HepG2 (cell line): ENCODE measurements at regions not wholly inside any gene's neighbourhood (a gene's known extent, or its start where the extent isn't known, plus 50 kb on each side); places are given as distances from the start of the nearest gene placed in this dataset.

Experiments
- CEBPZ ChIP-seq: IDR thresholded peaks from 2 replicates; pipeline ENCODE4 v1.6.1; 2012; ENCODE audit warnings: low read length, improper control_type of control experiment
- CTCF ChIP-seq: sonication (generic); formaldehyde crosslinking; IDR thresholded peaks from 2 replicates; pipeline ENCODE4 v1.5.0; 2020; ENCODE audit warnings: mild to moderate bottlenecking, missing genetic modification reagents, moderate library complexity
- HNF4A ChIP-seq: sonication (generic); formaldehyde crosslinking; IDR thresholded peaks from 2 replicates; pipeline ENCODE4 v1.4.0; 2020; ENCODE audit warnings: missing genetic modification reagents
- KLF11 ChIP-seq: IDR thresholded peaks from 2 replicates; pipeline ENCODE4 v1.6.1; 2016; ENCODE audit warnings: missing compliant biosample characterization
- KLF15 ChIP-seq: sonication (generic); formaldehyde crosslinking; IDR thresholded peaks from 2 replicates; pipeline ENCODE4 v1.8.1; 2023; ENCODE audit warnings: borderline replicate concordance, mild to moderate bottlenecking, inconsistent platforms, missing genetic modification reagents, mixed read lengths

- TF ChIP-seq CEBPZ: no peak
- no peak for TF ChIP-seq HNF4A (CRISPR knock-in tag)
- TF ChIP-seq CTCF: no peak
- TF ChIP-seq KLF15 (CRISPR knock-in tag): no peak
- TF ChIP-seq KLF11 (CRISPR knock-in tag): no peak
Observed at GRCh38 chr14:84086714-84087113, 1443.2 kb upstream of the FLRT2 start.
